B cell (primary cell): ENCODE measurements at regions not wholly inside any gene's neighbourhood (a gene's known extent, or its start where the extent isn't known, plus 50 kb on each side); places are given as distances from the start of the nearest gene placed in this dataset.

ENCODE experiments used
- CTCF ChIP-seq: fragments of 200-600 bp; IDR thresholded peaks from one replicate; pipeline ENCODE4 v1.8.0; 2022; ENCODE audit warnings: antibody characterized with exemption, mild to moderate bottlenecking
- EZH2 ChIP-seq: IDR thresholded peaks from 2 replicates; pipeline ENCODE4 v1.6.1; 2012; ENCODE audit warnings: borderline replicate concordance, low read depth, mild to moderate bottlenecking, moderate library complexity, low read length; ENCODE audit not compliant: insufficient read depth, poor library complexity, severe bottlenecking

DNA sequence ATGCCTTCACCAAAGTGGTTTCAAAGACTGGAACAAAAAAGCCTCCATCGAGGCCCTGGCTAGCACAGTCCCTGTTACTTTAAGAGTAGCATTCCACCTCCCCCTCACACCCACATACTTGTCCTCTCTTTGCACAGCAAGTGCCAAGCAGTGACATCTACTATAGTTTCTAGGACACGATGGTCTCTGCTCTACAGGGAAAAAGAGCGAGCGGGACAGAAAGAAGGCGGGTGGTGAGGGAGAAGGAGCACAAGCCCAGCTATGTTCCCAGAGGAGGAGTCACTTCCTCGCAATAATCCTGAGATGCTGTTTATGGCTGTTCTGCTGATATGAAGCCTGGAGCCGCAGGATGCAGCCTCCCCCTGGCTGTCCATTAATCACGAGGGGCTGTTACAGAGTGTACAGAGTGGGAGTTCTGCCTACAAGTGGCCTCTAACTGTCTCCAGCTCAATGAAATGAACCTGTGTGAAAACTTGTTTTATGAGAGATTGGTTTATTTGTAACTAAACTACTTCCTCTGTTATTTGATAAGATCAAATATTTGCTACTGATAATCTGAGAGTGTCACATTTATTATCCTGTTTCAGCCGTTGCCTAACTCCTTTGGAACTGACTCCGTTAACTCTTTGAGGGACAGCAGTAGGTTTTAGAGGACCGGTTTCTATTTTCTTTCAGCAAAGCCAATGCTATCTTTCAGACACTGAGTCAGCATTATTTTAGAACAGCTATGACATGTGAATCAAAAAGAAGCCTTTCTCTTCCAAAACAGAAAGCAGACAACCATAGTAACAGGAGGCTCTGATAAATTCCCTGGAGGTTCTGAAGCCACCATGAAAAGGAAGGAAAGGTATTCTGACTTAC is 208.0 kb downstream of the SPRY2 start:
- TF ChIP-seq CTCF (no peak), EZH2 (no peak)
